ENCODE measurements at regions not wholly inside any gene's neighbourhood (a gene's known extent, or its start where the extent isn't known, plus 50 kb on each side); places are given as distances from the start of the nearest gene placed in this dataset.
"Not testable (repeated sequence)": the region's sequence is repeated elsewhere in the genome, so short reads cannot be mapped to it uniquely, and the experiment has no call there.

GRCh38 chr2:44071454-44072046 lies 75.8 kb upstream of the LRPPRC start:
- no peaks in the 10 kb centered on the region for H3K9me3 ChIP-seq (ENCODE audit: control insufficient read depth in 1 of 2, low read length in 2 of 2)
- Mint-ChIP-seq H3K9me3 (peaks cover 0 to 6% (median 4%) of the 10 kb centered on the region in 8 donors), H3K4me1 (no peaks in the 10 kb centered on the region), H3K4me3 (no peak overlapping the region), H3K36me3 (no peaks in the 10 kb centered on the region), H3K27ac (no peak overlapping the region), H3K27me3 (peaks cover 2 to 11% of the 10 kb centered on the region in 2 donors)
- ChIA-PET POLR2A (ENCODE audit: partially characterized antibody) (no interaction called here), CTCF (ENCODE audit: partially characterized antibody) (interaction anchor here (1.0 kb wide), 1 partner anchor 15 kb away, joined by 5 read pairs; no protein-coding TSS in a partner anchor)
- intact Hi-C loops (cut with micrococcal nuclease), result no loop called here
- H3K27me3 ChIP-seq (ENCODE audit: insufficient read depth, low read length), result no peaks in the 10 kb centered on the region
- H3K4me3 ChIP-seq (ENCODE audit: low read length in 2 of 2), result no peak overlapping the region
- no peak overlapping the region for H3K27ac ChIP-seq (ENCODE audit: low read depth, low read length)
- DNase-seq, result no peak
- no peaks in the 10 kb centered on the region for H3K36me3 ChIP-seq (ENCODE audit: insufficient read depth, low read length)
- no peaks in the 10 kb centered on the region for H3K4me1 ChIP-seq (ENCODE audit: insufficient read depth, low read length)

- H3K4me3 Mint-ChIP-seq; H3K9me3 Mint-ChIP-seq; H3K4me1 Mint-ChIP-seq; H3K27ac Mint-ChIP-seq; H3K9me3 ChIP-seq (ENCODE audit: control insufficient read depth in 1 of 2, low read length in 2 of 2); H3K36me3 ChIP-seq (ENCODE audit: insufficient read depth, low read length); H3K4me3 ChIP-seq (ENCODE audit: low read length in 2 of 2); H3K36me3 Mint-ChIP-seq; CTCF ChIA-PET (ENCODE audit: partially characterized antibody); H3K4me1 ChIP-seq (ENCODE audit: insufficient read depth, low read length); POLR2A ChIA-PET (ENCODE audit: partially characterized antibody); DNase-seq; H3K27ac ChIP-seq (ENCODE audit: low read depth, low read length); intact Hi-C loops (cut with micrococcal nuclease); H3K27me3 ChIP-seq (ENCODE audit: insufficient read depth, low read length): not testable (repeated sequence)
- H3K27me3 Mint-ChIP-seq, result peaks cover 2 to 11% of the 10 kb centered on the region in 2 donors
Measured at GRCh38 chr2:44073667-44074066, 77.9 kb upstream of the LRPPRC start.

- CTCF ChIA-PET (ENCODE audit: partially characterized antibody); H3K36me3 Mint-ChIP-seq: not testable (repeated sequence)
Measured at GRCh38 chr2:44074795-44075194, 79.0 kb upstream of the LRPPRC start.

GRCh38 chr2:44075541-44075940 lies 79.8 kb upstream of the LRPPRC start:
- H3K4me1 Mint-ChIP-seq, result no peaks in the 10 kb centered on the region
- intact Hi-C loops (cut with micrococcal nuclease), result no loop called here
- ChIA-PET POLR2A (ENCODE audit: partially characterized antibody) (no interaction called here), CTCF (ENCODE audit: partially characterized antibody) (interaction anchor here (0.6 kb wide), 1 partner anchor 572 kb away, joined by 3 read pairs; no protein-coding TSS in a partner anchor)
- Histone ChIP-seq H3K36me3 (ENCODE audit: insufficient read depth, low read length) (no peaks in the 10 kb centered on the region), H3K4me3 (ENCODE audit: low read length in 2 of 2) (no peak overlapping the region), H3K4me1 (ENCODE audit: insufficient read depth, low read length) (no peaks in the 10 kb centered on the region), H3K27ac (ENCODE audit: low read depth, low read length) (no peak overlapping the region), H3K27me3 (ENCODE audit: insufficient read depth, low read length) (no peaks in the 10 kb centered on the region), H3K9me3 (ENCODE audit: control insufficient read depth in 1 of 2, low read length in 2 of 2) (no peaks in the 10 kb centered on the region)
- no peaks in the 10 kb centered on the region for H3K9me3 Mint-ChIP-seq
- H3K27ac Mint-ChIP-seq, result no peak overlapping the region
- DNase-seq, result no peak
- peaks cover 2 to 8% of the 10 kb centered on the region in 2 donors for H3K27me3 Mint-ChIP-seq
- no peaks in the 10 kb centered on the region for H3K36me3 Mint-ChIP-seq
- H3K4me3 Mint-ChIP-seq, result no peak overlapping the region

More at GRCh38 chr2:44074795-44075194, 79.0 kb upstream of the LRPPRC start:
- H3K4me3 Mint-ChIP-seq; H3K4me1 ChIP-seq (ENCODE audit: insufficient read depth, low read length); H3K27ac Mint-ChIP-seq; intact Hi-C loops (cut with micrococcal nuclease); H3K27me3 Mint-ChIP-seq; POLR2A ChIA-PET (ENCODE audit: partially characterized antibody); H3K27ac ChIP-seq (ENCODE audit: low read depth, low read length); H3K27me3 ChIP-seq (ENCODE audit: insufficient read depth, low read length); H3K4me3 ChIP-seq (ENCODE audit: low read length in 2 of 2); H3K4me1 Mint-ChIP-seq; H3K9me3 ChIP-seq (ENCODE audit: control insufficient read depth in 1 of 2, low read length in 2 of 2); H3K36me3 ChIP-seq (ENCODE audit: insufficient read depth, low read length); H3K9me3 Mint-ChIP-seq; DNase-seq: not testable (repeated sequence)

- no peaks in the 10 kb centered on the region for H3K4me1 ChIP-seq (ENCODE audit: insufficient read depth, low read length)
- Mint-ChIP-seq H3K4me3 (no peak overlapping the region), H3K27ac (no peak overlapping the region), H3K9me3 (no peaks in the 10 kb centered on the region), H3K27me3 (peaks cover 0 to 3% of the 10 kb centered on the region in 2 donors), H3K4me1 (peaks cover 0 to 10% (median 5%) of the 10 kb centered on the region in 4 donors), H3K36me3 (no peaks in the 10 kb centered on the region)
- H3K4me3 ChIP-seq (ENCODE audit: low read length in 2 of 2), result no peak overlapping the region
- no peaks in the 10 kb centered on the region for H3K36me3 ChIP-seq (ENCODE audit: insufficient read depth, low read length)
- H3K9me3 ChIP-seq (ENCODE audit: control insufficient read depth in 1 of 2, low read length in 2 of 2), result no peaks in the 10 kb centered on the region
- no peaks in the 10 kb centered on the region for H3K27me3 ChIP-seq (ENCODE audit: insufficient read depth, low read length)
- ChIA-PET CTCF (ENCODE audit: partially characterized antibody) (no interaction called here), POLR2A (ENCODE audit: partially characterized antibody) (no interaction called here)
- no peak overlapping the region for H3K27ac ChIP-seq (ENCODE audit: low read depth, low read length)
- no peak for DNase-seq
- intact Hi-C loops (cut with micrococcal nuclease), result no loop called here
Measured at GRCh38 chr2:44077942-44078511, 82.2 kb upstream of the LRPPRC start.

GRCh38 chr2:44079686-44080085 lies 83.9 kb upstream of the LRPPRC start:
- no peaks in the 10 kb centered on the region for H3K9me3 ChIP-seq (ENCODE audit: control insufficient read depth in 1 of 2, low read length in 2 of 2)
- no peak for DNase-seq
- H3K27me3 ChIP-seq (ENCODE audit: insufficient read depth, low read length), result no peaks in the 10 kb centered on the region
- no peak overlapping the region for H3K4me3 ChIP-seq (ENCODE audit: low read length in 2 of 2)
- H3K27me3 Mint-ChIP-seq, result peaks cover 0 to 3% of the 10 kb centered on the region in 2 donors
- H3K4me1 ChIP-seq (ENCODE audit: insufficient read depth, low read length), result no peaks in the 10 kb centered on the region
- no peaks in the 10 kb centered on the region for H3K36me3 ChIP-seq (ENCODE audit: insufficient read depth, low read length)
- no peak overlapping the region for H3K27ac Mint-ChIP-seq
- CTCF ChIA-PET (ENCODE audit: partially characterized antibody), result no interaction called here
- H3K4me3 Mint-ChIP-seq, result no peak overlapping the region
- H3K27ac ChIP-seq (ENCODE audit: low read depth, low read length), result no peak overlapping the region
- H3K36me3 Mint-ChIP-seq, result no peaks in the 10 kb centered on the region
- POLR2A ChIA-PET (ENCODE audit: partially characterized antibody), result no interaction called here
- H3K9me3 Mint-ChIP-seq, result no peaks in the 10 kb centered on the region
- intact Hi-C loops (cut with micrococcal nuclease), result no loop called here
- H3K4me1 Mint-ChIP-seq, result peaks cover 0 to 10% (median 5%) of the 10 kb centered on the region in 4 donors

GRCh38 chr2:44083054-44083453 lies 85.6 kb upstream of the PPM1B start:
- H3K9me3 Mint-ChIP-seq, result no peaks in the 10 kb centered on the region
- POLR2A ChIA-PET (ENCODE audit: partially characterized antibody), result no interaction called here

More at GRCh38 chr2:44083054-44083453, 85.6 kb upstream of the PPM1B start:
- H3K36me3 ChIP-seq (ENCODE audit: insufficient read depth, low read length), result no peaks in the 10 kb centered on the region
- peaks cover 6 to 18% (median 11%) of the 10 kb centered on the region in 4 donors for H3K4me1 Mint-ChIP-seq
- peak overlapping the region in 1 of 7 donors; percentile 5 for H3K27ac Mint-ChIP-seq
- no peaks in the 10 kb centered on the region for H3K36me3 Mint-ChIP-seq
- H3K27me3 ChIP-seq (ENCODE audit: insufficient read depth, low read length), result no peaks in the 10 kb centered on the region
- intact Hi-C loops (cut with micrococcal nuclease), result no loop called here
- H3K27me3 Mint-ChIP-seq, result no peaks in the 10 kb centered on the region
- peaks cover 10% of the 10 kb centered on the region for H3K4me1 ChIP-seq (ENCODE audit: insufficient read depth, low read length)
- no peaks in the 10 kb centered on the region for H3K9me3 ChIP-seq (ENCODE audit: control insufficient read depth in 1 of 2, low read length in 2 of 2)
- DNase-seq, result no peak
- no peak overlapping the region for H3K27ac ChIP-seq (ENCODE audit: low read depth, low read length)
- CTCF ChIA-PET (ENCODE audit: partially characterized antibody), result no interaction called here
- no peak overlapping the region for H3K4me3 ChIP-seq (ENCODE audit: low read length in 2 of 2)
- H3K4me3 Mint-ChIP-seq, result no peak overlapping the region

Data from CD4-positive, alpha-beta memory T cell (primary cell).